Muscle of back (tissue), 3 donors: ENCODE measurements at regions not wholly inside any gene's neighbourhood (a gene's known extent, or its start where the extent isn't known, plus 50 kb on each side); places are given as distances from the start of the nearest gene placed in this dataset.
A peak's percentile ranks its signal among the peaks of the same experiment; 100 is the strongest.

Experiments used
- DNase-seq, 3 donors: peaks; one replicate each; pipeline versions ENCODE4 v3.0.0 to v3.0.0-alpha.2; 2013

DNA sequence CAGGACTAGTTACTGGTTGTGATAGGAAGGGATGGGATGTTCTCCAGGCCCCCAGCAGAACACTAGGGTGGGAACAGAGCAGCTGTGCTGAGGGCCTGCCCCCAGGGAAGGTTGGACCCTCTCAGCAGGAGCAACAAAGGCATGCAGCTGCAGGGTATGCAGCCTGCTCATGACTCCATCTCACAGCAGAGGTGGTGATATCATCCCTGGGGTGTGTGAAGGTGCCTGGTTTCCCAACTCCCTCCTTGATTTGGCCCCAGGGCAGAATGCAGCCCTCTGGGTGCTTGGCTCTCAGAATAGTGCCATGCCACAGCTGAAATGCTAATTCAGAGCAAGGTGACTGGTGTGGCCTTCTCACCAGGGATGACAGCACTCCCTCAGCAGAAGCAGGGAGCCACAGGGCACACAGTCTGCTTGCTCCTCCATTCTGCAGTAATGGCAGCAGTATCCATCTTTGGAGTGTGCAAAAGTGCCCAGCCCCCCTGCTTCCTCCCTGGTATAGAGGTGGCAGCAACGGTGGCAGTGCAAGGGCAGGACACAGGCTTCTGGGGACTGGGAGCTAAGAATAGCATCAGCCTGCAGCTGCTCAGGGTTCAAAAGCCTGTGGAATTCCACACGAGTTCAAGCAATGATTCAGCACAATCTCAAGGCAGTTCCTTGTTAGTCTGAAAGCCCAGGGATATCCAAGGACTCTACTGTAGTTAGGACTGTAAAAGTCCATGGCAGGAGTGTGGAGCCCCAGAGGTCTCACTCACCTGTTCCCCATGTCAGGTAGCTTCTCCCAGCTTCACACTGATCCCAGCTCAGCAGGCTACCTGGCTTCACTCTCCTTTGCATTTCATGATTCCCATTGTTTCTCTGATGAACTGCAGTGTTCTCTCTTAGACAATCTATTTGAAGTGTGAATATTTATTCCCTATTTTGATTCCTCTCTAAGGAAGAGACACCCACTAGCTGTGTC, 298.1 kb upstream of the FOXG1 start:
- peak; percentile 6 to 47 (median 14) for DNase-seq

DNA sequence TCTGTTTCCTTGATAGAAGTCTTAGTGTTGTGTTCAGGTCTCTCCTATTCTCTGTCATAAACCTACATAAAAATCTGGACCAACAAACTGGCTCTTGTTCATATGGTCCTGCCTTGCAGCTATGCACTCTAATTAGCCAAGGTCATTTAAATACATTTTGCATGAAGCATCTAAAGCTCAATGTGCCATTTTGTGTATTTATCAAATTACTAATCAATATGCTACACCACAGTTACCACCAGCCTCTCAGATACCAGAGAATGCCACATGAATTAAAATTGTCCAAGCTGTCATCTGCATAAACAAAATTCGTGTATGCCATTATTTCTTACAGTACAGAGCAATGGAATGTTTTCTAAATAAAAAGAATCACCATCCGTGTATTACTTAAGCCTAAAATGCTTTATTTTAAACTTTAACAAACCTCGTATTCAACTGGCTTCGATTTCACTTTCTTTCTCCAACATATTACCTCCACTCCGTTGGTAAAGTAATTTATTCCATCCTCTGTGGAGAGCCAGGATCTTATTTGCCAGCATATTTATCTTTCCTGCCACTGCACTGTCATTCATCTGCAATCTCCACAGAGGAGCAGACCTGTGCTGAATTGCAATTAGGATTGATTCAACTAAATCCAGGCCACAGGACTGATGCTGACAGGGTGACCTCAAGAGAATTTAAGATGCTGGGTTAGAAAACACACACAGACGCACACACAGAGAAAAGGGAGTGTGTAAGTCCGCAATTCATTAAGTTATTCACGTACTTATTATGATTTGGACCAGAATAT, 284.1 kb upstream of the FOXG1 start:
- DNase-seq: peak in 1 of 3 donors; percentile 1

- no peak for DNase-seq
Observed at GRCh38 chr14:28483506-28483905, 283.1 kb upstream of the FOXG1 start.

- no peak for DNase-seq
Observed at GRCh38 chr14:28488684-28489083, 277.9 kb upstream of the FOXG1 start.

DNA sequence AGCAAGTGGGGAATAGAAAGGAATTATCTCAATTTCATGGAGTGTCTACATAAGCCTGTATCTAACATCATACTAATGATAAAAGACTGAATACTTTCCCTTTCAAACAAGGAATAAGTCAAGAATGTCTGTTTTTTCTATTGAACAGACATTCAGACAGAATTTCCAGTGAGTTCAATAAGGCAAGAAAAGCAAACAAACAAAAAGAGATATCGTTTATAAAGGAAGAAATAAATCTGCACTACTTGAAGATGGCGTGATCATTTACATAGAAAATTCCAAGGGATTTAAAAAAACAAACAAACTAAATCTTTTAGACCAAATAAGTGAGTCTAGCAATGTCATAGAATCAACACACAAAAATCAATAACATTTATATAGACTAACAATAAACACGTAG, 273.1 kb upstream of the FOXG1 start:
- no peak for DNase-seq

DNA sequence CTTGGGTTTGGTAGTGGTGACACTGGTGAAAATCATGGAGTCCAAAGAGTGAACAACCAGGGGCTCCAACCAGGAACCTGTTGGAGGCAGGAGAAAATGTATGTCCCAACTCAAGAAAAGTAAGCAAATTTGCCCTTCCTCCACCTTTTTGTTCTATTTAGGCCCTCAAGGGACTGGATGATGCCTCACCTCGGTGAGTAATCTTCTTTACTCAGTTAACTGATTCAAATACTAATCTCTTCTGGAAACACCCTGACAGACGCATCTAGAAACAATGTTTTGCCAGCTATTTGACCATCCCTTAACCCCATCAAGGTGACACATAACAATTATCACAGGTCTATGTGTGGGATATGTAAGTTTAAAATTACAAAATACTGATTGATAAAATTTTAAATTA, 272.4 kb upstream of the FOXG1 start:
- no peak for DNase-seq

DNA sequence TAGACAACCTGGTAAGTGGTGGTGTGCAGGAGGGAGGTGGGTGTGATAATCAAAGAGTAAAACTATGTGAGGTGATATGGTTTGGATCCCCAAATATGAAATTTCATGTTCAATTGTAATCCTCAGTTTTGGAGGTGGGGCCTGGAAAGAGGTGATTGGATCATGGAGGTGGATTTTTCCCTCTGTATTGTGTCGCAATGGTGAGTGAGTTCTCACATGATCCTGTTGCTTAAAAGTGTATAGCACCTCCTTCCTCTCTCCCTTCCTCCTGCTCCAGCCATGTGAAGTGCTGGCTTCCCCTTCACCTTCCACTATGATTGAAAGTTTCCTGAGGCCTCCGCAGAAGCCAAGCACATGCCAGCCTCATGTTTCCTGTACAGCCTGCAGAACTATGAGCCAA, 270.2 kb upstream of the FOXG1 start:
- no peak for DNase-seq

DNA sequence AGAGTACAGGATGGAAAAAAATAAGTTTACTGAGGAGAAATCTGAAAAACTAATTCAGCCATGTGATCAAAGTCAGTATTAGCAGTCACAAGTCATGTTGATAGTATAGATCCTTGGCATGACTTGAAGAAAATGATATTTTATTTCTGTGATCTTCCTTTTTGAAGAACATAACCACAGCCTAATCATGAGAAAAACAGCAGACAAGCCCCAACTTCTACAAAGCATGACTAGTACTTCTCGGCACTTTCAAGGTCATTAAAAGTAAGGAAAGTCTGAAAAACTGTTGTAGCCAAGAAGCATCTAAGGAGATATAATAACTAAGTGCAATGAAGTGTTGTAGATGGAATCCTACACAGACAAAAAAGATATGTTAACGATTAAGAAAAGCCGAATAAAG, 264.1 kb upstream of the FOXG1 start:
- no peak for DNase-seq

DNA sequence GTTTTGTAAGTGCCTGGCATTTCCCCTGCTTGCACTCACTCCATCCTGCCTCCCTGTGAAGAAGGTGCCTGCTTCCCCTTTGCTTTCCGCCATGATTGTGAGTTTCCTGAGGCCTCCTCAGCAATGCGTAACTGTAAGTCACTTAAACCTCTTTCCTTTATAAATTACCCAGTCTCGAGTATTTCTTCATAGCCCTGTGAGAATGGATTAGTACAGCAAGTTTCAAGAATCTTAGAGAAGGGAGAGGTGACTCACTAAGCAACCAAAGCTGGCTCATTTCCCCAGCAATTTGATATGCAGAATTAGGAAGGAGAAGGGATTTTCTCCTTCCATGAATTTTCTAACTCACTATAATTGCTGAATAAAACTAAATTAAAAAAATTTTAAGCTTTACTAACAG, 251.0 kb upstream of the FOXG1 start:
- DNase-seq: peak in 1 of 3 donors; percentile 59

- DNase-seq: no peak
Observed at GRCh38 chr14:28536889-28537288, 229.7 kb upstream of the FOXG1 start.

GRCh38 chr14:28542040-28542439, 224.5 kb upstream of the FOXG1 start:
- no peak for DNase-seq

DNA sequence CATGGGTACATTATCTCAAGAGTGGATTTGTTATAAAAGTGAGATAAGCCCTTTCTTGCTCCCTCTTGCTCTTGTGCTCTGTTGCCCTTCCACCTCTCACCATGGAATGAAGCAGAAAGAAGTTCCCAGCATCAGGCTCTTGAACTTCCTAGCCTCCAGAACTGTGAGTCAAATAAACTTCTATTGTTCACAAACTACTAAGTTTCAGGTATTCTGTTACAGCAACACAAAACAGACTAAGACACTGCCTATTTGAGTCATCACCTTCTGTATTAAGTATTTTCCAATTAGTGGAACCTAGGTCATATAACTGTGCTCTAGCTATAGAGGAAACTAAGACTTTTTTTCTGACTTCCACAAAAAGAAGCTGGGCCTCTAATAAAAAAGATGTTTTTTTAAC, 201.2 kb upstream of the FOXG1 start:
- no peak for DNase-seq

GRCh38 chr14:28570391-28570790, 196.2 kb upstream of the FOXG1 start:
- peak in 1 of 3 donors; percentile 14 for DNase-seq

- DNase-seq: no peak
Observed at GRCh38 chr14:28571636-28572035, 195.0 kb upstream of the FOXG1 start.

DNA sequence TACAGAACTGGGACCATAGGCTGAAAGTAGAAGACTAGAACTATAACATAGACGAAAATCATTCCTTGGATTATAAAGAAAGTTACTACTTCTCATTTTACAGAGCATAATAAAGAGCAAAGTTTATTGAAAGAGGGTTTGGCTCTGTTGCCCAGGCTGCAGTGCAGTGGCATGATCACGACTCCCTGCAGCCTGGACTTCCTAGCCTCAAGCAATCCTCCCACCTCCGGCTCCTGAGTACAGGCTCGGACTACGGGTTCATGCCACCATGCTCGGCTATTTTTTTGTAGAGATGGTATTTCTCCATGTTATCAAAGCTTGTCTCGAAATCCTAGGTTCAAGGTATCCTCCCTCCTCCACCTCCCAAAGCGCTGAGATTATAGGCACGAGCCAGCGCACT, 190.1 kb upstream of the FOXG1 start:
- DNase-seq: no peak

DNA sequence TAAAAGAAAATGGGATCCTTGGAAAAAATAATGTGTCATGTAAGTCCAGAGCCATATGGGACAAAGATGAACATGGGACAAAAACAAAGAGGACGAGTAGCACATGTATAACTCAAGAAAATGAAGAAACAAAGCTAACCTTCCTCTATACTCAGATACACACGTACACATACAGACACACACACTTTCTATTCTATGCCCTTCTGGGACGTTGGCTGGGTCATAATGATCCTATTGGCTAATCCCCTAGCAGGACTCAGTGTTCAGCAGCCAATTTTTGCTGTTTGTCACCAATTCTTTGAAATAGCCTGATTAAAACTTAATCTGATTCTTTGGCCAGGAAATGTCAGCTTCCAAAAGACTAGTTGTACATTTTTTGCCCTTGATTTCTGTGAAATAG, 189.4 kb upstream of the FOXG1 start:
- DNase-seq: no peak

DNA sequence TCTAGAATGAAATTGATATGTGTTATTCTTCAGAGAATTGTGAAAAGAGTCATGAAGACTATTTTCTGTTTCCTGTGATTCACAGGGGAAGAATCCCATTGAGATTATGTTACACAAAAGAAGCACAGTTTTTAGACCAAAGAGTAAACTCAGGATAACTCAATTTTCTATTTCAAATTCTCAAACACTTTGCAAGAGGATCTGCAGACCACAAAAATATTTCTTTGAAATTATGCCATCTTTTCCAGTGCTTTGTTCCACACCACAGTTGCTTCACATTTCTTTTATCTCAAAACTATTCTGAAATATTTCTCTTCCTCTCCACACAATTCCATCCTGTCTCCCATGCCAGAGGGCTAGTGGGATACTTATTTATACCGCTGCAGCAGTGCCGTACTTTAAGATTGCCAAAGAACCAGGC, 188.9 kb upstream of the FOXG1 start:
- DNase-seq: peak; percentile 4 to 70 (median 7)

GRCh38 chr14:28584951-28585350, 181.6 kb upstream of the FOXG1 start:
- no peak for DNase-seq

- no peak for DNase-seq
Observed at GRCh38 chr14:28589792-28590191, 176.8 kb upstream of the FOXG1 start.

- DNase-seq: peak; percentile 69 to 89 (median 73)
Observed at GRCh38 chr14:28596391-28596790, 170.2 kb upstream of the FOXG1 start.

DNA sequence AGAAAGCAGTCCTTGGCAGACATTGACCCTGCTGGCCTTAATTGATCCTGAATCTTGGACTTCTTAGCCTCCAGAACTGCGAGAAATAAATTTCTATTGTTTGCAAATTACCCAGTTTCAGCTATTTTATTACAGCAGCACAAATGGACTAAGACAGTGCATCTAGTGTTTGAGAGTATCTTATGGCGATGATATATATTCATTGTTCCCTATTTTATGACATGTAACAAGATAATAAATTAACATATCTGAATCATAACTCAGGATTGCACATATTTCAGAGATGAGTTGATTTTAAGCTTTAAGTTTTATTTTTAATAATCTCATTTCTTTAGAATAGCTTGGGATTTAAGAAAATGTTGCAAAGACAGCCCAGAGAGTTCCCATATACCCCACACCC, 167.4 kb upstream of the FOXG1 start:
- no peak for DNase-seq

DNA sequence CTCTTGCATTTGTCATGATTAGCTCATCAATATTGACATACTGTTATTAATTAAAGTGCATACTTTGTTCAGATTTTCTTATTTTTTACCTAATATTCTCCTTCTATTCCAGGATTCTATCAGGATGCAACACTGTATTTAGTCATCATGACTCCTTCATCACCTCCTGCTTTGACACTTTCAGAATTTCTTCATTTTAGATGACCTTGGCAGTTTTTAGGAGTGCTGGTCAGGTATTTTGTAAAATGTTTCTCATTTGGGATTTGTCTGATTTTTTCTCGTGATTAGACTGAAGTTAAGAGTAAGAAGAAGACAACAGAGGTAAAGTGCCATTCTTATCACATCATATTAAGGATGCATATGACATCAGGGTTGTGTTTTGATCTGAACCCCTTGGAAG, 167.0 kb upstream of the FOXG1 start:
- no peak for DNase-seq

DNA sequence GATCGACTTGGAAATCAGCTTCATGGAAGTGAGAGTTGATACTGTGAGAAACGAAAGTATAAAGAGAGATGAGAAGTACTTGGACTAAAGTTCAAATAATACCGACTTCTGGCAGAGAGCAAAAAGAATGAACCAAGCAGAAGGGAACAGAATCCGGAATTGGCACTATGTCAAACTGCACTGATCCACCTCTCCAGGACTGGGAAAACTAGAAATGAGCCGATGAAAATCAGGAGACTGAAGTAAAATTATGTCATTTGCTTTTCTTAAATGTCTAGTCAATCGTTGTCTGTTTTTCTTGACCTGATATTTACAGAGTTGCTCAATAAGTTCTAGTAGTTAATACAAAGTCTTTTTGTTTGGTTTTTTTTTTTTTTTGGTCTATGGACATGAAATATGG, 163.0 kb upstream of the FOXG1 start:
- DNase-seq: peak in 2 of 3 donors; percentile 52 to 75
